ENCODE measurements at regions not wholly inside any gene's neighbourhood (a gene's known extent, or its start where the extent isn't known, plus 50 kb on each side); places are given as distances from the start of the nearest gene placed in this dataset.

GRCh38 chr1:105459759-105460158 lies 1596.7 kb upstream of the PRMT6 start:
- TF ChIP-seq EZH2phosphoT487 (IDR thresholded peaks at IDR 0.05; ENCODE audit: low read length) (no peak), CTCF (IDR thresholded peaks at IDR 0.05; ENCODE audit: low read length) (no peak)

Measured in MM.1S (cell line).